T1000 (cell line): ENCODE measurements at regions not wholly inside any gene's neighbourhood (a gene's known extent, or its start where the extent isn't known, plus 50 kb on each side); places are given as distances from the start of the nearest gene placed in this dataset.
"Not testable (repeated sequence)": the region's sequence is repeated elsewhere in the genome, so short reads cannot be mapped to it uniquely, and the experiment has no call there.

ENCODE experiments used
- DNase-seq: peaks from one replicate; lab custom pipeline; 2025; ENCODE audit warnings: mixed read lengths; lab: John Stamatoyannopoulos, UW

- no peak for DNase-seq
Observed at GRCh38 chrY:14351590-14351989, 172.7 kb upstream of the NLGN4Y start.

GRCh38 chrY:14356154-14356553 lies 168.2 kb upstream of the NLGN4Y start:
- DNase-seq, result no peak

GRCh38 chrY:14360748-14361500 lies 163.4 kb upstream of the NLGN4Y start:
- DNase-seq, result no peak

GRCh38 chrY:14373608-14374007 lies 150.7 kb upstream of the NLGN4Y start:
- DNase-seq, result no peak

GRCh38 chrY:14378217-14378616 lies 146.1 kb upstream of the NLGN4Y start:
- no peak for DNase-seq

GRCh38 chrY:14410549-14411030 lies 113.7 kb upstream of the NLGN4Y start:
- not testable (repeated sequence) for DNase-seq

- DNase-seq, result no peak
Observed at GRCh38 chrY:14411334-14411733, 113.0 kb upstream of the NLGN4Y start.

- DNase-seq, result no peak
Observed at GRCh38 chrY:14436546-14436945, 87.8 kb upstream of the NLGN4Y start.

- DNase-seq, result no peak
Observed at GRCh38 chrY:14437626-14438025, 86.7 kb upstream of the NLGN4Y start.

GRCh38 chrY:14438395-14438794 lies 85.9 kb upstream of the NLGN4Y start:
- no peak for DNase-seq

- DNase-seq, result no peak
Observed at GRCh38 chrY:14444550-14444949, 79.8 kb upstream of the NLGN4Y start.

GRCh38 chrY:14468151-14468683 lies 56.1 kb upstream of the NLGN4Y start:
- no peak for DNase-seq

- DNase-seq, result no peak
Observed at GRCh38 chrY:14472421-14472820, 51.9 kb upstream of the NLGN4Y start.

- no peak for DNase-seq
Observed at GRCh38 chrY:14473320-14473719, 51.0 kb upstream of the NLGN4Y start.
